ENCODE measurements at regions not wholly inside any gene's neighbourhood (a gene's known extent, or its start where the extent isn't known, plus 50 kb on each side); places are given as distances from the start of the nearest gene placed in this dataset.

DNA sequence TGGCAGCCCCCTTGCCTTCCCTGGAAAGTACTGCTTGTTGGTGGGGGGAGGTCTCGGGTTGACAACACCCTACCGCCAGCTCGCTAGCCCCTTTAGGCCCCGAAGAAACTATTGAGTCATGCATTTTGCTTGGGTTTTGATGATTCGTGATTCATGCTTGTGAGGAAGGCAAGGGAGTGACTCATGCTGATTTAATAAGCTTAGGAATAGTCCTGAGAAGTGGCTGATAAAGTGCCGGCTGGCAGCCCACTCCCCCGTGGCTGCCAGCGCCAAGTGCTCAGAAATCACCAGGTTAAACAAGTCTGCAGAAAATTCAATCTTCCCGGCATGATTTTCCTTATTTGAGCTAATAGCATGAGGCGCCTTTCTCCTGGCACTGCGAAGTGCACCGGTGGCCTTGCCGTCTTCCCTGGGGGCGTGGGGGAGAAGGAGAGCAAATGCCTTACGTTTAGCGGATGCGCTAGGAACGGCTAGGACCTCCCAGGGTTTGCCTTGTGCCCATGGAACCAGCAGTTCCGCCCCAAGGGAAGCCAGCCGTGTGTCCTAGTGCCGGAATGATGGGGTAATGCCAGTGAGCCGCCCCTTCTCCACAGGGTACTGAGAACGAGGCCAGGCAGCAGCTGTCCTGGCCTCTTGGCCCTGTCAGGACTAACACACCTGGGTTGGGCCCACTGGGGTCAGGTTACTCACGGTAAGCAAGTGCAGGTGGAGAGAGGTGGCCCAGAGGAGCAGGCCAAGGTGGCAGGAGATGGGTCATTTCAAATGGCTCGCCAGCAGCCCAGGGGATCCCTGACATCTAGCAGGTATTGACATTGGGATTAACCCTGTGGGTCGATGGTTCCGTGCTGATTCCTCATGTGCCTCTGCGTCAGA lies 151.9 kb downstream of the MACROH2A1 start:
- peak; percentile 94 for DNase-seq

DNA sequence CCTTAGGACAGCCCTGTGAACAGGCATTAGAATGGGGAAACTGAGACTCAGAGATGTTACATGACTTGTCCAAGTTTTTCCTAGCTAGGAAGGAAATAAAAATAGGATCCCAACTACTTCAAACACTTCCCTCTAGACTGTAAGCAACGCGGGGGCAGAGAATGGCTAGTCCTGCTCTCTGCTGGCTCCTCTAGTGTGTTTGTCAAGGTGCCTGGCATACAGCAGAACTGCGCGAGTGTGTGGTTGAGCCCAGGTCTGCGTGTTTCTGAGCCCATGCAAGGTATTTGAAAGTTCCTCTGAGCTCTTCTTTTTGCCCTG lies 152.5 kb downstream of the MACROH2A1 start:
- no peak for DNase-seq

DNA sequence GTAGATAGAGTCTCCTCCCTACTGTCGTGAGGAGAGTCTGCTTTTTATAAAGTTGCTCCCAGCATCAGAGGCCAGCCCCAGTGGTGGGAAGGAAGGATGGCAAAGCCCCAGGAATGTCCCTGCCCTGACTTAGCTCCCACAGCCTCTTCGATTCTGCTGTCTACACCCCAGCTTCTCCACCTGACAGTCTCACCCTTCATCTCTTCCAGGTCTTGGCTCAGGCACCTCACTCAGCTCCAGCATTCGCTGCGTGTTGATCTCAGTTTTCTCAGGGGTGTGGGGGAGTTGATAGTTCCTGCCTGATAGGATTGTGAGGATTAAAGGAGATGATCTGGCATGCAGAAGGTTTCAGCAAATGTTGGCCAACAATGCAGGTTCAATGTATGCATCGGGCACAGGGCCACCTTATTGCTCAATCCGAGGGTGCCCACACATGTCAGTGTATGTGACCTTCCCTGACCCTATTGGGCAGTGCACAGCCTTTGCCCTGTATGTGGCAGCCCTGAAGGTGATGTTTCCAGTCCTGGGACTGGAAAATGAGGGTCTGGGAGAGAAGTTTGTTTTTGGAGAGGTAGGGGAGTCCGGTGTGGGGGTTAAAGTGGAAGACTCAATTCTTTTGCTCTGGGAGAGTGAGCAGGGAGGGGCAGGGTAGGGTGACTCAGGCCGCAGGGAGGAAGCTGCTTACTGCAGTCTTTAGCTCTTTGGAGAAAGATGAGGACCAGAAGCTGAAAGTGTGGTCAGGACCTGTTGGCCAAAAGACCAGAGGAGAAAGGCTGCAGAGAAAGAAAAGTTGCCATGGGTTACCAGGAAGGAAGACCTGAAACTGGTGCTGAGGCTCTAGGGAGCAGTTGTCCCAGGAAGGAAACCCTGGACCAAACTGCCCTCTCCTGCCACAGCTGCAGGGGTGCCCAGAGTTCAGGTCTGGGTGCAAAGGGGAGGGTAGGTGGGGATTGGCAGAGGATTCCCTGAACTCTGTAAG lies 153.2 kb downstream of the MACROH2A1 start:
- peak; percentile 65 for DNase-seq

GRCh38 chr5:135244620-135245021 lies 154.4 kb downstream of the MACROH2A1 start:
- no peak for DNase-seq

- DNase-seq: peak; percentile 51
Measured at GRCh38 chr5:135243556-135244285, 155.3 kb downstream of the MACROH2A1 start.

DNA sequence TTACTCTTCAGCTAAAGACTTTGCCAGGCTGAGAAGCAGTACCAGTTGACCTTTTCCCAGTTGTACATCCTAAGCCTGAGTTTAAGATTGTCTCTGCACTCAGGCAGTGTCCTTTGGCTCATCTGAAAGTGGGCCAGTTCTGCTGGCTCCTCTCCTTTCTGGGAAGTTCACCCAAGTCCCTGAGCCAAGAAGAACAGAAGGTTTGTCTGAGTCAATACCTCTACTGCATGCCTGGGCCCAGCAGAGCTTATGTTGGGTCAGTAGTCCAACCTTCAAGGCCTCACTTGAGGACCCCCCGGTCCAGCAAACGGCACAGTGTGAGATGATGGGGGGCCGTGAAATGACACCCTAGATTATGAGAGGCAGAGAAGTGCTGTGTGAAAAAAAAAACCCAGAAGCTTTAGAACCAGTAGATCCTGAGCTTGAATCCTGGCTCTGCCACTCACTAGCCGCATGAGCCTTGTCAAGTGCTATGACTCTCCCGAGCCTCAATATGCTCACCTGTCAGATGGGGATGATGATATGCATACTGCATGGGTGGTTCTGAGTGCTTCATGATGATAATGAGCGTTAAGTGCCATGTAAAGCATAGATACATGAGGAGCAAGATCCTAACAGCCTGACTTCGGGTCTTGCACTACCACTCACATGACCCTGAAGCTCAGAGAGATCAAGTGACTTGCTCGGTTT lies 156.0 kb downstream of the MACROH2A1 start:
- DNase-seq: no peak

DNA sequence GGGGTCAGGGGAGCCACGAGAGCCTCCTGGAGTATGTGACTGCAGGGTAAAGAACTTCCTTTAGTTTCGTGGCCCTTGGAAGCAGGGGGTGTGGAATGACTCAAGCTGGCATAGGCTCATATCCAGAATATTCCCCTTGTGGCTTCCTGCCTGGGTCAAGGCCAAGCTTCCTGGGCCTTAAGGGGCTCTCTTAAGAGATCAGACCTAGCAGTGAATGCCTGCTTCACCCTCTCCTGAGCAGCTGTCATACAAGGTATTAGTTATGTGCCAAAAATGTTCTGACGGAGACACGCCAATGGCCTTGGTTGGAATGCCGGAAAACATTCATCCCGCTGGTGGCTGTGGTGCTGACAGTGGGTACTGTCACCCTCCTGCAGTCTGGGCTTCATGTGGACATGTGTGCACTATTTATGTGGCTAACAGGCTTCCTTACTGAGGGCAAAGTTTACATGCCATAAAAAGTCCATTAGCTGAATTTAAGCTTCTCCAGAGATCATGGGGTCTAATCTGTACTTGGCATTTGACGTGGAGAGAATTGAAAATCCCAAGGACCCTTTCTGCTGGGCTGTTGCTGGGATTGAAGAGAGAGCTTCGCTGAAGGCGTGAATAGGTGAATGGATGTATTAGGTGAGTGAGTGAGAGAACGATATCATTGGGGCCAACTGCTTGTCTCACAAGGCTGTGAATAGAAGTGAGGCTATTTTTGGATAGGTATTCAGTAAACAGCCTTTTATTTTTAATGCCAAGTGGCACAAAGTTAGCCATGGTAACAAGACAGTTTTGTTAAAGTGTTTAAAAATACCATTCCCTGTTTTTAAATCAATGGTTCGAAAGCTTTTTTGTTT lies 156.8 kb downstream of the MACROH2A1 start:
- peak; percentile 90 for DNase-seq

DNA sequence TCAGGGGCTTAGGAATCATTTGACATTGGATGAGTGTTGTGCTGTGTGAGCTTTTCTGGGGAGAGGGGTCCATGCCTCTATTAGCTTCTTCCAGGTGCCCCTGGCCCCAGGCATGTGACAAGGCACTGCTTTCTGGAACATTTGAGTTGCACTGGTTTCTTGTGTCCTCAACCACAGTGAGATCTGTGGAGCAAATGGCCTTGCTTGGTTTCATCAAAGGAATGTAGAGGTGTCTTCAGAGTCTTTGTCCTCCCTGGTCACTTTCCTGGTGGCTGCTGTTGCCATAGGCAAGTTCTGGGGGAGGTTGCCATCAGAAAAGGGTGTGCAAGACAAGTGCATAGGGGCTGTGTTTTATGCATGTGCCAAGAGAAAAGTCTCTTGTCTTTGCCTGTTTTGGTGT lies 157.5 kb downstream of the MACROH2A1 start:
- no peak for DNase-seq

- DNase-seq: no peak
Measured at GRCh38 chr5:135240781-135241360, 158.2 kb downstream of the MACROH2A1 start.

DNA sequence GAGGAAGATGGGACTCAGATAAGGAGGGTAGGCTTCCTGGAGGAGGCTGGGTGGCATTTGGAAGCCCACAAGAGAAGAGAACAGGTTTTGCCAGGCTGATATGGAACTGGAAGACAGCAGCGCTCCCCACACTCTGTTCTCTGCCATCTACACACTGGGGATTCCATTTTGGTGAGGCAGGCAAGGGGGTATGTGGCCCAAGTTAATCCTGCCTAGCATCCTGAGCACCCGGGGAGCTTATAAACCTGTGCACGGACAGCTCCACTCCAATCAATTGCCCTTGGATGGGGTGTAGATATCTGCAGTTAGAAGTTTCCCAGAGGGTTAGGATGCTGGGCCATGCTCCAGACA lies 158.8 kb downstream of the MACROH2A1 start:
- no peak for DNase-seq

GRCh38 chr5:135239453-135240282 lies 159.4 kb downstream of the MACROH2A1 start:
- DNase-seq: peak; percentile 28

DNA sequence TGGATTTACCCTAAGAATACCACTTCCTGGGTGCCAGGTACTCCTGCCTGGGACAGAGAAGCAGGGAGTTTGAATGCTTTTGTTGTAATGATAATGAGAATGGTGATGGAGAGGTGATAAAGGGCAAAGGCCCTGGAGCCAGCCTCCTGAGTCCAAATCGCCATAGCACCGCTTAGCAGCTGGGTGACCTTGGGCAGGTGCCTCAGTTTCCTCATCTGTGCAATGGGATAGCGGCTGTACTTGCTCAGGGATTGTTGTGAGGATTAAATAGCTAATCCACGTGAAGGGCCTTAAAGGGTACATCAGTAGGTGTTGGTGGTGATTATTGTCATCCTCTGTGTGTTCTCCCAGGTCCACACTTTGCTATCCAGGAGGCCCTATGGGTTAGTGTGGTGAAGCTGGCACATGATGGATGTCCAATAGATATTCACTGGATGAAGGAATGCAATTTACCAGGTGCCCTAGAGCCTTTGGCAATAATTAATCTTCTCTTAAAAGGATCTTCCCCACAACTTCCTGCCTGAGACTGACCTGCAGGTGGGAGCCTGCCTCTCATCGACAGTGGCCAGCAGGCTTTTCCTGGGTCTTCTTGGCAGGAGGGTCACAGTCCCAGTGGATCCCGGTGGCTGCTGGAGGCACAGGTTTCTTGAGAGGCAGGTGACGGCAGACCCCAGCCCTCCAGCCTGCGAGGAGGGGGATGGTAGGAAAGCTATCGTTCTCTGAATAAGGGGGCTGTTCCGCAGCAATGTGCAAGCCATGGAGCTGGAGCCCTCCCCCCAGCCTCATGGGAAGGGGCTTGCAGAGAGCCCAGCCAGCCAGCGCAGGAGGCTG lies 160.2 kb downstream of the MACROH2A1 start:
- DNase-seq: no peak

DNA sequence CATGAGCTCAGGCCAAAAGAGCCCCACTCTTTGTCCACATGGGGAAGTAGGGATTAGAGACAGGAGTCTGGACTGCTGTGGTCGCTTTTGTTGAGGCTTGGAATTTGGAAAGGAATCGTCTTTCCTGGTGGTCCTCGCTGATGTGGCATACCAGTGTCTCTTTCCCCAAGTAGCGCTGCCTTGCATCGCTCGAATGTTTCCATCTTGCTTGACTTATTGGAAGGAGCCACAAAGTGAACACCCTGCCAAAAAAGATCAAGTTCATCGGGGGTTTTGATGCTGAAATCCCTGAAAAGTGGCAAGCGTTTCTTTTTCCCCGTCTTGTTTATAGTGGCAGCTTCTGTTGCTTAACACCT lies 161.3 kb downstream of the MACROH2A1 start:
- peak; percentile 45 for DNase-seq

DNA sequence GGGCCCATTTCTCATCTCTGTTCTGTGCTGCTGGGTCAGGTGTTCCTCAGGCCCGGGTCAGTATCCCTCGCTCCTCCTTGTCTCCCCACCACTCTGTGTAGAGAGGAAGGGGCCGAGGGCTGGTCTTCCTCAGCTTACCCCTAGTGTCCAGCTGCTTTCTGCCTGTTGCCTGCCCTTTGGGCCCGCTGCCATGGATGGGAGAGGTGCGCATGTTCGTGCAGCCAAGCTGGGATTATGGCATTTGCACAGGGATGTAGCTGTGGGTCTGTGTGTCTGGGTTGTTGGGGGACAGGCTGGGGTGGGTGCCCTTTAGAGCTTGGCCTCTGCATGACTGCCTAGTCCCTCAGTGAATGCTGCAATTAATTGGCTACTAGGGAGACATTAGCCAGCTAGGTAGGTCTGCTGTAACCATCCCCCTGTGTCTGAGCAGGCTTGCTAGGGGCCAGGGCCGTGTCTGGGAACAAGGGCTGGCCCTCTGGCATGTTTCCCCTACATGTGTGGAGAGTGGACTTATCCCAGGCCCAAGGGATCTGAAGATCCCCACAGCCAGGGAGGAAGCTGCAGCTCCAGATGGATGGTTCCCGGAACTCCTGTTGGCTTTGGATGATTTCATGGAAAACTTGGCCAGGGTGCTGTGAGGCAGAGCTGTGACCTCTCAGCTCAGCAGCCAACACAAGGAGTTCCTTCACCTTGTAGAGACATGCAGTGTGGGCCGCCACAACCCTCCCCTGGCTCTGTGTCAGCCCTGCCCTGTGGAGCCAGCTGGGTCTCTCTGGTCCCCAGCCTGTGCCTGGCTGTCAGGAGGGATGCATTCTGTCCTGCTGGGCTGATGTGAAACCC lies 161.9 kb downstream of the MACROH2A1 start:
- no peak for DNase-seq

- DNase-seq: no peak
Measured at GRCh38 chr5:135236228-135236907, 162.7 kb downstream of the MACROH2A1 start.

DNA sequence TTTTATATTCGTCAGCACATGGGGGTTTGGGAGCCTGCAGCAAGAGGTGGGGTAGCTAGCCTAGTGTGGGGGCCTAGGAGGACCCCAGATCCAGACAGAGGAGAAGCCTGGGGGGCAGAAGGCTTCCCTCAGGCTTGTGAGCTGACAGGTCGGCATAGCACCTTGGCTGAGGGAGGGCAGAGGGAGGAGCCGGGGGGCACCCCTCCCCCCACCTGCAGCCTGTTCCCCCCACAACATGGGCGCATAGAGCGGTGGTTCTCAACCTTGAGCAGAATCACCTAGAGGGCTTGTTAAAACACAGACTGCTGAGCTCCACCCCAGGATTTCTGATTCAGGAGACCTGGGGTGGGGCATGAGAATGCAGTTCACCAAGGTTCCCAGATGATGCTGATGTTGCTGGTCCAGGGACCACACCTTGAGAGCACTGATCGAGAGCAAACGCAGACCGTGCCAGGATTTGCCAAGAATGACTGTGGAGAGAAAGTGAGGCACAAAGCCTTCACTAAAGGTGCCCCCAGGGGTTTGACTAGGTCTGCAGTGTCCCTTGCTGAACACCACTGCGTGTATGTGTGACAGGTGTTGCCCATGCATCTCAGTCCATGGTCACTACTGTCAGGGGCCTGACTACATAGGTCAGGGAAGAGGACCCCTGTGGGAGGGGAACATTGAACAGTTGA lies 163.3 kb downstream of the MACROH2A1 start:
- DNase-seq: no peak
